ENCODE measurements at regions not wholly inside any gene's neighbourhood (a gene's known extent, or its start where the extent isn't known, plus 50 kb on each side); places are given as distances from the start of the nearest gene placed in this dataset.

GRCh38 chr1:215477632-215478031 lies 89.5 kb upstream of the KCTD3 start:
- H3K27me3 ChIP-seq = no peaks in the 10 kb centered on the region
- ATAC-seq (no peak), DNase-seq (no peak)
- no peaks in the 10 kb centered on the region for H3K36me3 ChIP-seq
- intact Hi-C loops (cut with DNase I) = no loop called here
- no peak overlapping the region for H3K4me3 ChIP-seq
- H3K27ac ChIP-seq = no peak overlapping the region
- TF ChIP-seq CTCF (IDR thresholded peaks at IDR 0.05) = no peak
- no peaks in the 10 kb centered on the region for H3K9me3 ChIP-seq
- no peaks in the 10 kb centered on the region for H3K4me1 ChIP-seq

DNA sequence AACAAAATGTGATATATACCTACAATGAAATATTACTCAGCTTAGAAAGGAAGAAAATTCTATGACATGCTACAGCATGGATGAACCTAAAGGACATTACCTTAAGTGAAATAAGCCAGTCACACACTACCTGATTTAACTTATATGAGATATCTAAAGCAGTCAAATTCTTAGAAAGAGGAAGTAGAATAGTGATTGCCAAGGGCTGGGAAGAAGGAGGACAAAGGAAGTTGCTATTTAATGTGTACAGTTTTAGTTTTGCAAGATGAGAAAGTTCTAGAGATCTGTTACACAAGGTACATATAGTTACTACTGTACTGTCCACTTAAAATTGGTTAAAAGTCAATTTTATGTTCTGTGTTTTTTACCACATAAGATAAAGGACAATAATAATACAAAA lies 87.5 kb upstream of the KCTD3 start:
- no peaks in the 10 kb centered on the region for H3K36me3 ChIP-seq
- H3K27ac ChIP-seq = no peak overlapping the region
- H3K27me3 ChIP-seq = no peaks in the 10 kb centered on the region
- intact Hi-C loops (cut with DNase I) = no loop called here
- H3K4me3 ChIP-seq = no peak overlapping the region
- no peaks in the 10 kb centered on the region for H3K4me1 ChIP-seq
- no peak for TF ChIP-seq CTCF (IDR thresholded peaks at IDR 0.05)
- no peak for DNase-seq
- no peak for ATAC-seq
- H3K9me3 ChIP-seq = no peaks in the 10 kb centered on the region

DNA sequence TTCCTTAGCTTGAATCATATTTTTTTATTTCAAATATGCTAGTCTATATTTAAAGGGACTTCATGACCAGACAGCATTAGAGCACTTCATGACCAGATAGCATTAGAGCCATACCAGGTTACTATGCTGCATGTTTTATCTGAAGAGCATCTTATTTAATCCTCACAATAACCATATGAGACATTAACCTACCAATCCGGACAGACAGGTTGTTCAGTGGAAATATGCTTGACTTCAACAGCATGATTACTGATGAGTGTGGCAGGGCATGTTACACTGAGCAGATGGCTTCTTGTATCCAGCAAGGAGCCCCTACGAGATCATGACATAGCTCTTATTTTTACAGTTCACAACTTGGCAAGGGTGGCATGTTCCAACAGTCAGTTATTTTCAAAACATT lies 85.0 kb upstream of the KCTD3 start:
- no peaks in the 10 kb centered on the region for H3K4me1 ChIP-seq
- no peak for TF ChIP-seq CTCF (IDR thresholded peaks at IDR 0.05)

GRCh38 chr1:215484171-215484939 lies 82.7 kb upstream of the KCTD3 start:
- no peaks in the 10 kb centered on the region for H3K27me3 ChIP-seq
- H3K4me3 ChIP-seq = no peak overlapping the region
- no peak for DNase-seq
- no peaks in the 10 kb centered on the region for H3K36me3 ChIP-seq
- no peak overlapping the region for H3K27ac ChIP-seq
- TF ChIP-seq CTCF (IDR thresholded peaks at IDR 0.05) = no peak
- no peak for ATAC-seq
- no peaks in the 10 kb centered on the region for H3K4me1 ChIP-seq
- intact Hi-C loops (cut with DNase I) = no loop called here
- H3K9me3 ChIP-seq = no peaks in the 10 kb centered on the region

More for the DNA sequence above, 85.0 kb upstream of the KCTD3 start:
- intact Hi-C loops (cut with DNase I) = no loop called here
- H3K36me3 ChIP-seq = no peaks in the 10 kb centered on the region
- H3K9me3 ChIP-seq = no peaks in the 10 kb centered on the region
- no peak for ATAC-seq
- DNase-seq = no peak
- H3K4me3 ChIP-seq = no peak overlapping the region
- H3K27ac ChIP-seq = no peak overlapping the region
- no peaks in the 10 kb centered on the region for H3K27me3 ChIP-seq

- Histone ChIP-seq H3K4me1 (no peaks in the 10 kb centered on the region), H3K4me3 (no peak overlapping the region), H3K27me3 (no peaks in the 10 kb centered on the region), H3K27ac (no peak overlapping the region), H3K36me3 (no peaks in the 10 kb centered on the region), H3K9me3 (no peaks in the 10 kb centered on the region)
- TF ChIP-seq CTCF (IDR thresholded peaks at IDR 0.05) = no peak
- ATAC-seq = no peak
- intact Hi-C loops (cut with DNase I) = no loop called here
- no peak for DNase-seq
These were observed 79.6 kb upstream of the KCTD3 start for GRCh38 chr1:215487466-215487865.

DNA sequence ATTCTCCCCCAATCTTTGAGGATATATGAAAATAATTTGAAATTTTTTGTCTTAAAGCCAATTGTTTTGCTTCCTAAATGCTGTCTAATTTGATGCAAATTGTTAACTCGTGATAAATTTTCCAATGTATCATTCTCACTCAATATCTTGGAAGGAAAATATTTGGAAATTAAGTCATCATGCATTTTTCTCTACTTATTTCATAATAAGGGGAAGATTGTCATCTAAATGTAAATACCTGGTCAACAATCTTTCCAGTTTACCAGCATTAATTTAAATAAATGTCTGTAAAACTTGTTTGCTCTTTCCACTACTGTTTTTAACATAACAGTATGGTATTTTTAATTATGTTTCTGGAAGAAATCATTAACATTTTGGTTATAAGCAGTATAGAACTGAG lies 78.3 kb upstream of the KCTD3 start:
- DNase-seq = no peak
- no peak overlapping the region for H3K27ac ChIP-seq
- no peaks in the 10 kb centered on the region for H3K27me3 ChIP-seq
- intact Hi-C loops (cut with DNase I) = no loop called here
- no peak for ATAC-seq
- no peak overlapping the region for H3K4me3 ChIP-seq
- H3K36me3 ChIP-seq = no peaks in the 10 kb centered on the region
- TF ChIP-seq CTCF (IDR thresholded peaks at IDR 0.05) = no peak
- H3K4me1 ChIP-seq = no peaks in the 10 kb centered on the region
- no peaks in the 10 kb centered on the region for H3K9me3 ChIP-seq
